ENCODE measurements at regions not wholly inside any gene's neighbourhood (a gene's known extent, or its start where the extent isn't known, plus 50 kb on each side); places are given as distances from the start of the nearest gene placed in this dataset.

- TF ChIP-seq CTCF (IDR thresholded peaks at IDR 0.05) (no peak), POLR2A (IDR thresholded peaks at IDR 0.05) (no peak)
Measured at GRCh38 chr10:43801140-43801539, 152.5 kb upstream of the ZNF32 start.
